Amniotic epithelial cell (primary cell): ENCODE measurements at regions not wholly inside any gene's neighbourhood (a gene's known extent, or its start where the extent isn't known, plus 50 kb on each side); places are given as distances from the start of the nearest gene placed in this dataset.
"Not testable (repeated sequence)": the region's sequence is repeated elsewhere in the genome, so short reads cannot be mapped to it uniquely, and the experiment has no call there.

Source experiments
- DNase-seq: peaks from one replicate; pipeline ENCODE4 v3.0.0-alpha.2; 2010; ENCODE audit warnings: low read depth

- DNase-seq, result no peak
These were observed 209.3 kb downstream of the TDRD15 start for GRCh38 chr2:21332993-21333625.

- no peak for DNase-seq
These were observed 209.9 kb downstream of the TDRD15 start for GRCh38 chr2:21333684-21334083.

GRCh38 chr2:21346984-21347383 lies 223.2 kb downstream of the TDRD15 start:
- no peak for DNase-seq

- DNase-seq, result no peak
These were observed 230.3 kb downstream of the TDRD15 start for GRCh38 chr2:21353879-21354679.

- DNase-seq, result no peak
These were observed 232.5 kb downstream of the TDRD15 start for GRCh38 chr2:21356086-21356856.

- DNase-seq, result no peak
These were observed 233.1 kb downstream of the TDRD15 start for GRCh38 chr2:21356857-21357255.

- DNase-seq, result no peak
These were observed 235.2 kb downstream of the TDRD15 start for GRCh38 chr2:21358976-21359375.

GRCh38 chr2:21361384-21361783 lies 237.6 kb downstream of the TDRD15 start:
- no peak for DNase-seq

- DNase-seq, result no peak
These were observed 238.3 kb downstream of the TDRD15 start for GRCh38 chr2:21361957-21362486.

- no peak for DNase-seq
These were observed 239.6 kb downstream of the TDRD15 start for GRCh38 chr2:21363364-21363763.

GRCh38 chr2:21367421-21367820 lies 243.7 kb downstream of the TDRD15 start:
- DNase-seq, result no peak

- no peak for DNase-seq
These were observed 246.0 kb downstream of the TDRD15 start for GRCh38 chr2:21369787-21370186.

GRCh38 chr2:21371499-21372003 lies 247.8 kb downstream of the TDRD15 start:
- no peak for DNase-seq

GRCh38 chr2:21372654-21373053 lies 248.9 kb downstream of the TDRD15 start:
- no peak for DNase-seq

- DNase-seq, result no peak
These were observed 253.1 kb downstream of the TDRD15 start for GRCh38 chr2:21376864-21377263.

GRCh38 chr2:21379140-21379539 lies 255.4 kb downstream of the TDRD15 start:
- DNase-seq, result no peak

GRCh38 chr2:21379668-21380067 lies 255.9 kb downstream of the TDRD15 start:
- DNase-seq, result not testable (repeated sequence)

- DNase-seq, result no peak
These were observed 257.7 kb downstream of the TDRD15 start for GRCh38 chr2:21381421-21381820.

- DNase-seq, result no peak
These were observed 259.1 kb downstream of the TDRD15 start for GRCh38 chr2:21382701-21383520.

GRCh38 chr2:21386666-21387065 lies 262.9 kb downstream of the TDRD15 start:
- DNase-seq, result no peak

GRCh38 chr2:21392649-21393048 lies 268.9 kb downstream of the TDRD15 start:
- no peak for DNase-seq

- no peak for DNase-seq
These were observed 269.4 kb downstream of the TDRD15 start for GRCh38 chr2:21393173-21393572.
